Loucy (cell line): ENCODE measurements at regions not wholly inside any gene's neighbourhood (a gene's known extent, or its start where the extent isn't known, plus 50 kb on each side); places are given as distances from the start of the nearest gene placed in this dataset.

Experiments
- H2AFZ ChIP-seq: fragments of 200-600 bp; sonication (generic); 2 replicates; pipeline ENCODE4 v1.6.0; 2016; ENCODE audit warnings: antibody characterized with exemption, mild to moderate bottlenecking, low read length, moderate library complexity
- H3F3A ChIP-seq: fragments of 200-600 bp; 2 replicates; pipeline ENCODE4 v1.6.0; 2016; ENCODE audit warnings: antibody characterized with exemption, low read depth, mild to moderate bottlenecking
- H3K27me3 ChIP-seq: fragments of 200-600 bp; sonication (generic); 2 replicates; pipeline ENCODE4 v1.6.1; 2014; ENCODE audit warnings: low read length, mild to moderate bottlenecking; ENCODE audit not compliant: insufficient read depth, poor library complexity, severe bottlenecking
- H3K36me3 ChIP-seq: fragments of 200-600 bp; sonication (generic); 2 replicates; pipeline ENCODE4 v1.6.1; 2016; ENCODE audit warnings: low read length; ENCODE audit not compliant: insufficient read depth
- H3K4me1 ChIP-seq: fragments of 200-600 bp; sonication (generic); 2 replicates; pipeline ENCODE4 v1.5.1; 2014; ENCODE audit warnings: low read length, mild to moderate bottlenecking; ENCODE audit not compliant: insufficient read depth, poor library complexity, severe bottlenecking
- H3K4me2 ChIP-seq: fragments of 200-600 bp; sonication (generic); 2 replicates; pipeline ENCODE4 v1.6.0; 2014; ENCODE audit warnings: antibody characterized with exemption, low read length, low read depth, mild to moderate bottlenecking; ENCODE audit not compliant: poor library complexity, severe bottlenecking
- H3K4me3 ChIP-seq: fragments of 200-600 bp; sonication (generic); 2 replicates; pipeline ENCODE4 v1.5.1; 2014; ENCODE audit warnings: low read length, mild to moderate bottlenecking, mixed read lengths; ENCODE audit not compliant: poor library complexity, severe bottlenecking
- H3K79me2 ChIP-seq: fragments of 200-600 bp; sonication (generic); 2 replicates; pipeline ENCODE4 v1.6.1; 2014; ENCODE audit warnings: low read length; ENCODE audit not compliant: insufficient read depth
- H3K9ac ChIP-seq: fragments of 200-600 bp; sonication (generic); 2 replicates; pipeline ENCODE4 v1.6.0; 2014; ENCODE audit warnings: mild to moderate bottlenecking, low read depth, low read length, moderate library complexity; ENCODE audit not compliant: poor library complexity, severe bottlenecking
- H3K9me2 ChIP-seq: fragments of 200-600 bp; sonication (generic); replicated peaks from 2 replicates; pipeline ENCODE4 v1.6.1; 2016; ENCODE audit warnings: low read depth, low read length, mixed read lengths
- H3K9me3 ChIP-seq: fragments of 200-600 bp; sonication (generic); 2 replicates; pipeline ENCODE4 v1.6.1; 2014; ENCODE audit warnings: mild to moderate bottlenecking, antibody characterized with exemption, low read length, low read depth; ENCODE audit not compliant: insufficient read depth
- H4K20me1 ChIP-seq: fragments of 200-600 bp; sonication (generic); 2 replicates; pipeline ENCODE4 v1.6.0; 2014; ENCODE audit warnings: antibody characterized with exemption, low read length, mild to moderate bottlenecking; ENCODE audit not compliant: insufficient read depth, poor library complexity, severe bottlenecking
- CTCF ChIP-seq: fragments of 200-600 bp; sonication (generic); conservative IDR thresholded peaks from 2 replicates; pipeline ENCODE4 v1.5.1; 2014; ENCODE audit warnings: mild to moderate bottlenecking, antibody characterized with exemption, low read length
- EZH2phosphoT487 ChIP-seq: fragments of 200-600 bp; IDR thresholded peaks from 2 replicates; pipeline ENCODE4 v1.6.1; 2018; ENCODE audit warnings: antibody characterized with exemption, mild to moderate bottlenecking, moderate library complexity, borderline replicate concordance

- TF ChIP-seq CTCF (no peak), EZH2phosphoT487 (no peak)
- Histone ChIP-seq H3K9me2 (no peaks in the 10 kb centered on the region), H3K79me2 (no peaks in the 10 kb centered on the region), H3K4me2 (no peak overlapping the region), H3K4me3 (no peak overlapping the region), H3K9me3 (no peaks in the 10 kb centered on the region), H3K36me3 (no peaks in the 10 kb centered on the region), H3K9ac (no peak overlapping the region), H3K27me3 (no peaks in the 10 kb centered on the region), H3K4me1 (no peaks in the 10 kb centered on the region), H4K20me1 (no peaks in the 10 kb centered on the region), H2AFZ (no peak overlapping the region), H3F3A (no peaks in the 10 kb centered on the region)
Measured at GRCh38 chr4:159884989-159885388, 782.1 kb downstream of the RAPGEF2 start.

- TF ChIP-seq CTCF, result no peak
- TF ChIP-seq EZH2phosphoT487, result no peak
- Histone ChIP-seq H3K4me2 (no peak overlapping the region), H3K4me1 (no peaks in the 10 kb centered on the region), H4K20me1 (no peaks in the 10 kb centered on the region), H3F3A (no peaks in the 10 kb centered on the region), H3K27me3 (no peaks in the 10 kb centered on the region), H3K9me2 (no peaks in the 10 kb centered on the region), H3K9ac (no peak overlapping the region), H3K9me3 (no peaks in the 10 kb centered on the region), H3K79me2 (no peaks in the 10 kb centered on the region), H3K36me3 (no peaks in the 10 kb centered on the region), H2AFZ (no peak overlapping the region), H3K4me3 (no peak overlapping the region)
Measured at GRCh38 chr4:159899596-159899995, 796.7 kb downstream of the RAPGEF2 start.

GRCh38 chr4:159900562-159900961 is 797.7 kb downstream of the RAPGEF2 start:
- no peak overlapping the region for H3K4me2 ChIP-seq

More at GRCh38 chr4:159900562-159900961, 797.7 kb downstream of the RAPGEF2 start:
- no peaks in the 10 kb centered on the region for H3K4me1 ChIP-seq
- no peak overlapping the region for H3K9ac ChIP-seq
- H3K9me2 ChIP-seq, result no peaks in the 10 kb centered on the region
- H3K36me3 ChIP-seq, result no peaks in the 10 kb centered on the region
- no peaks in the 10 kb centered on the region for H3K9me3 ChIP-seq
- no peaks in the 10 kb centered on the region for H3K79me2 ChIP-seq
- TF ChIP-seq CTCF (no peak), EZH2phosphoT487 (no peak)
- no peaks in the 10 kb centered on the region for H4K20me1 ChIP-seq
- H3K4me3 ChIP-seq, result no peak overlapping the region
- H3F3A ChIP-seq, result no peaks in the 10 kb centered on the region
- H3K27me3 ChIP-seq, result no peaks in the 10 kb centered on the region
- H2AFZ ChIP-seq, result no peak overlapping the region
